ENCODE measurements at regions not wholly inside any gene's neighbourhood (a gene's known extent, or its start where the extent isn't known, plus 50 kb on each side); places are given as distances from the start of the nearest gene placed in this dataset.
"Not testable (repeated sequence)": the region's sequence is repeated elsewhere in the genome, so short reads cannot be mapped to it uniquely, and the experiment has no call there.

DNA sequence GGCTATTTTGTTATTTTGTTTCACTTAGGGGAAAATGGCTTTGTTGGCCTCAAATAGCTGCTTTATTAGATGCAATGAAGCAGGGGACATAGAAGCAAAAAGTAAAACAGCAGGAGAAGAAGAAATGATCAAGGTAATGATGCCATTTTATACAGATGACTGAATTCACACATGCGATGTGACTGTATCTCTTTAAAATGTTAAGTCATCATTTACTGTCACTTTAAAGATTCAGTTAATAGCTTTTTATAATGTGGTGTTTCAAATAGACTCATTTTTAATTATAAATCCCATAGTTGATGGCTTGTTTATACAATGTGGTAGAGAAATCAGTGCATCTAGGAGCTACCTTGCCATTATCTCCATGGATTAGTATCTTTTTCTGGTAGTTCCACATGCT lies 863.9 kb upstream of the DEFB115 start:
- TF ChIP-seq CTCF (conservative IDR thresholded peaks at IDR 0.05 in 1 of 2, IDR thresholded peaks at IDR 0.05 in 1 of 2; ENCODE audit: low read depth in 1 of 2, low read length in 2 of 2); EZH2 (IDR thresholded peaks at IDR 0.05; ENCODE audit: low read length, missing control alignments): not testable (repeated sequence)

All from fibroblast of lung (primary cell).